ENCODE measurements at regions not wholly inside any gene's neighbourhood (a gene's known extent, or its start where the extent isn't known, plus 50 kb on each side); places are given as distances from the start of the nearest gene placed in this dataset.

DNA sequence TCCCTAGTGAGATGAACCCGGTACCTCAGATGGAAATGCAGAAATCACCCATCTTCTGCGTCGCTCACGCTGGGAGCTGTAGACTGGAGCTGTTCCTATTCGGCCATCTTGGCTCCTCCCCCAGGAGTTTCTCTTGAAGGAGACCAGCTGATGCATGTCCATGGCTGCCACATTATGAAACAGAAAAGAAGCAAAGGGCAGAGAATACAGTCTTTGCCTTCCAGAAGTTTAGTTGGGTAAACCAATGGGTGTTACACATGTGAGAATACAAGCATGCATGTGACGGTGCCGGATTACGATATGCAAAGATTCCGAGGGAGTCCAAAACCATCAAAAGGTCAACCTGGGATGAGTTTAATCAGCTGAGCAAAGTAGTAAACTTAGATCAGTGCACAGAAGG is 151.6 kb downstream of the SEM1 start:
- TF ChIP-seq, protein P1, sequence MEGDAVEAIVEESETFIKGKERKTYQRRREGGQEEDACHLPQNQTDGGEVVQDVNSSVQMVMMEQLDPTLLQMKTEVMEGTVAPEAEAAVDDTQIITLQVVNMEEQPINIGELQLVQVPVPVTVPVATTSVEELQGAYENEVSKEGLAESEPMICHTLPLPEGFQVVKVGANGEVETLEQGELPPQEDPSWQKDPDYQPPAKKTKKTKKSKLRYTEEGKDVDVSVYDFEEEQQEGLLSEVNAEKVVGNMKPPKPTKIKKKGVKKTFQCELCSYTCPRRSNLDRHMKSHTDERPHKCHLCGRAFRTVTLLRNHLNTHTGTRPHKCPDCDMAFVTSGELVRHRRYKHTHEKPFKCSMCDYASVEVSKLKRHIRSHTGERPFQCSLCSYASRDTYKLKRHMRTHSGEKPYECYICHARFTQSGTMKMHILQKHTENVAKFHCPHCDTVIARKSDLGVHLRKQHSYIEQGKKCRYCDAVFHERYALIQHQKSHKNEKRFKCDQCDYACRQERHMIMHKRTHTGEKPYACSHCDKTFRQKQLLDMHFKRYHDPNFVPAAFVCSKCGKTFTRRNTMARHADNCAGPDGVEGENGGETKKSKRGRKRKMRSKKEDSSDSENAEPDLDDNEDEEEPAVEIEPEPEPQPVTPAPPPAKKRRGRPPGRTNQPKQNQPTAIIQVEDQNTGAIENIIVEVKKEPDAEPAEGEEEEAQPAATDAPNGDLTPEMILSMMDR (IDR thresholded peaks at IDR 0.05), result no peak
- no peak for TF ChIP-seq POLR2A (IDR thresholded peaks at IDR 0.05)

Measured in lower leg skin (tissue), 3 donors.